Ishikawa (cell line): ENCODE measurements at regions not wholly inside any gene's neighbourhood (a gene's known extent, or its start where the extent isn't known, plus 50 kb on each side); places are given as distances from the start of the nearest gene placed in this dataset.

Experiments used
- CEBPB ChIP-seq: IDR thresholded peaks from 2 replicates; pipeline ENCODE4 v1.6.1; 2012
- CREB1 ChIP-seq: IDR thresholded peaks from 2 replicates; pipeline ENCODE4 v1.6.1; 2012; ENCODE audit warnings: low read depth
- EGR1 ChIP-seq: IDR thresholded peaks from 2 replicates; pipeline ENCODE4 v1.6.1; 2012
- EP300 ChIP-seq: IDR thresholded peaks from 2 replicates; pipeline ENCODE4 v1.6.1; 2012; ENCODE audit warnings: borderline replicate concordance
- FOXM1 ChIP-seq: IDR thresholded peaks from 2 replicates; pipeline ENCODE4 v1.6.1; 2012; ENCODE audit warnings: low read depth, borderline replicate concordance
- NFIC ChIP-seq: IDR thresholded peaks from 2 replicates; pipeline ENCODE4 v1.6.1; 2012
- RAD21 ChIP-seq: IDR thresholded peaks from 2 replicates; pipeline ENCODE4 v1.6.1; 2012; ENCODE audit warnings: low read depth
- TAF1 ChIP-seq: IDR thresholded peaks from 2 replicates; pipeline ENCODE4 v1.6.1; 2012; ENCODE audit warnings: low read depth, mild to moderate bottlenecking
- TCF12 ChIP-seq: IDR thresholded peaks from 2 replicates; pipeline ENCODE4 v1.6.1; 2012; ENCODE audit warnings: low read depth
- TEAD4 ChIP-seq: IDR thresholded peaks from 2 replicates; pipeline ENCODE4 v1.6.1; 2012
- YY1 ChIP-seq: IDR thresholded peaks from 2 replicates; pipeline ENCODE4 v1.6.1; 2012; ENCODE audit warnings: low read depth
- ZBTB7A ChIP-seq: IDR thresholded peaks from 2 replicates; pipeline ENCODE4 v1.6.1; 2012; ENCODE audit warnings: low read depth
- TF ChIP-seq, protein P1 (sequence below): IDR thresholded peaks from 2 replicates; pipeline ENCODE4 v1.6.1; 2012; ENCODE audit warnings: low read depth, mild to moderate bottlenecking
- TF ChIP-seq, protein P2 (sequence below): IDR thresholded peaks from 2 replicates; pipeline ENCODE4 v1.6.1; 2012
- TF ChIP-seq, protein P3 (sequence below): IDR thresholded peaks from 2 replicates; pipeline ENCODE4 v1.6.1; 2012

DNA sequence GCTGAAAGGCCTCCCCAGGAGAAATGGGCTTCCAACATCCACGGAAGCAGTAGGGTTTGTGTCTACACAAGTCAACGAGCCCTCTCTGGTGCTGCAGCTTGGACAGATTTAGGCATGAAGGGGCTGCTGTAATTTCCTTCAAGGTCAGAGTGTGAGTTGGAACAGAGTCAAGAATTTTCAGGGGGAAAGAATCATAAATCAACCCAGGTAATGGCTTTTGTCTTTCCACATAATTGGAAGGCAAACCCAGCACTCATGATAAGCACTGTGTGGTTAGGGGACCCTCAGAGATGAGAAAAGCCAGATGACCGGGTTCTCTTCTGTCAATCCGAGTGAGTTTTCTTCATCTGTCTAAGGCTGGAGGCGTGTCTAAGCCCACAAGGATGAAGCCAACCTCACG is 78.6 kb upstream of the MXRA5 start:
- no peak for TF ChIP-seq YY1
- TF ChIP-seq ZBTB7A: no peak
- TF ChIP-seq, protein P1, sequence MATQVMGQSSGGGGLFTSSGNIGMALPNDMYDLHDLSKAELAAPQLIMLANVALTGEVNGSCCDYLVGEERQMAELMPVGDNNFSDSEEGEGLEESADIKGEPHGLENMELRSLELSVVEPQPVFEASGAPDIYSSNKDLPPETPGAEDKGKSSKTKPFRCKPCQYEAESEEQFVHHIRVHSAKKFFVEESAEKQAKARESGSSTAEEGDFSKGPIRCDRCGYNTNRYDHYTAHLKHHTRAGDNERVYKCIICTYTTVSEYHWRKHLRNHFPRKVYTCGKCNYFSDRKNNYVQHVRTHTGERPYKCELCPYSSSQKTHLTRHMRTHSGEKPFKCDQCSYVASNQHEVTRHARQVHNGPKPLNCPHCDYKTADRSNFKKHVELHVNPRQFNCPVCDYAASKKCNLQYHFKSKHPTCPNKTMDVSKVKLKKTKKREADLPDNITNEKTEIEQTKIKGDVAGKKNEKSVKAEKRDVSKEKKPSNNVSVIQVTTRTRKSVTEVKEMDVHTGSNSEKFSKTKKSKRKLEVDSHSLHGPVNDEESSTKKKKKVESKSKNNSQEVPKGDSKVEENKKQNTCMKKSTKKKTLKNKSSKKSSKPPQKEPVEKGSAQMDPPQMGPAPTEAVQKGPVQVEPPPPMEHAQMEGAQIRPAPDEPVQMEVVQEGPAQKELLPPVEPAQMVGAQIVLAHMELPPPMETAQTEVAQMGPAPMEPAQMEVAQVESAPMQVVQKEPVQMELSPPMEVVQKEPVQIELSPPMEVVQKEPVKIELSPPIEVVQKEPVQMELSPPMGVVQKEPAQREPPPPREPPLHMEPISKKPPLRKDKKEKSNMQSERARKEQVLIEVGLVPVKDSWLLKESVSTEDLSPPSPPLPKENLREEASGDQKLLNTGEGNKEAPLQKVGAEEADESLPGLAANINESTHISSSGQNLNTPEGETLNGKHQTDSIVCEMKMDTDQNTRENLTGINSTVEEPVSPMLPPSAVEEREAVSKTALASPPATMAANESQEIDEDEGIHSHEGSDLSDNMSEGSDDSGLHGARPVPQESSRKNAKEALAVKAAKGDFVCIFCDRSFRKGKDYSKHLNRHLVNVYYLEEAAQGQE: no peak
- no peak for TF ChIP-seq EP300
- TF ChIP-seq, protein P2, sequence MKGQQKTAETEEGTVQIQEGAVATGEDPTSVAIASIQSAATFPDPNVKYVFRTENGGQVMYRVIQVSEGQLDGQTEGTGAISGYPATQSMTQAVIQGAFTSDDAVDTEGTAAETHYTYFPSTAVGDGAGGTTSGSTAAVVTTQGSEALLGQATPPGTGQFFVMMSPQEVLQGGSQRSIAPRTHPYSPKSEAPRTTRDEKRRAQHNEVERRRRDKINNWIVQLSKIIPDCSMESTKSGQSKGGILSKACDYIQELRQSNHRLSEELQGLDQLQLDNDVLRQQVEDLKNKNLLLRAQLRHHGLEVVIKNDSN: no peak
- TF ChIP-seq NFIC: no peak
- TF ChIP-seq, protein P3, sequence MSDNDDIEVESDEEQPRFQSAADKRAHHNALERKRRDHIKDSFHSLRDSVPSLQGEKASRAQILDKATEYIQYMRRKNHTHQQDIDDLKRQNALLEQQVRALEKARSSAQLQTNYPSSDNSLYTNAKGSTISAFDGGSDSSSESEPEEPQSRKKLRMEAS: no peak
- no peak for TF ChIP-seq CREB1

DNA sequence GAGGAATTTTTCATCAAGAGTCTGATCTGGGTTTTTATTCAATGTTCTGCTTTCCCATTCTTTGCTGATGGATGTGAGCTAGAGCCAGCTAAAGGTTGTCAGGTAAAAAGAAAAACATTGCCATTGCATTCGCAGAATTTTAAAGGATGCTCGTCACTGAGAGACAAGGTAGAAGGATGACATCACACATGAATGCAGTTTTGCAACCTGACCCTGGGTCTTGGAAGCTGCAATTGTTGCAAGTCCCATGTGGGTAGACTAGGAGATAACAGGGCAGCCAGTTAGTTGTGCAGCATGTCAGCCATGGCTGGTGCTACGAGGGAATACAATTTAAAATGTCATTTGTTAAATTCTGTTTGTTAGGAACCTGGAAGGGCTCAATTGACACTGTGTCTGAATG is 73.9 kb upstream of the MXRA5 start:
- TF ChIP-seq, protein P2: no peak

DNA sequence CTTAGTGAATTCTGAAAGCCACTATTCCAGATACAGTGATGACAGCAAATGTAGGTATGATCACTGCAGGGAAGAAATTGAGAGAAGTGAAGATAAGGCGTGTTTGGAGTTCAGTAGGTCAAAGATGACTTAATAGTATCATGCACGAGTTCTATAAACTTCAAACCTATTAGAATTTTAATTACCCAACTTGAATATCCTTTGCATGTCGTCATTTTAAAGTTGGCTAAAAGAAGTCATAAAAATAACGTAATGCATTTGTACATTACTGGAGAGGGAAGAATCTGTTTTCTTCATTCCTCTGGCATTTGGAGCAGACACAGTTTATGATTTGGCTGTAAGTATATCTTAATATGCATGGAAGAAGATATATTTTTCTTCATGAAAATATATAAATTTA is 68.6 kb upstream of the MXRA5 start:
- TF ChIP-seq NFIC (no peak), CEBPB (no peak), FOXM1 (no peak), TCF12 (no peak), CREB1 (no peak), EGR1 (no peak), TEAD4 (no peak), TAF1 (no peak), EP300 (no peak), YY1 (no peak), RAD21 (no peak), ZBTB7A (no peak)
- TF ChIP-seq, protein P1: no peak
- TF ChIP-seq, protein P2: no peak
- TF ChIP-seq, protein P3: no peak

DNA sequence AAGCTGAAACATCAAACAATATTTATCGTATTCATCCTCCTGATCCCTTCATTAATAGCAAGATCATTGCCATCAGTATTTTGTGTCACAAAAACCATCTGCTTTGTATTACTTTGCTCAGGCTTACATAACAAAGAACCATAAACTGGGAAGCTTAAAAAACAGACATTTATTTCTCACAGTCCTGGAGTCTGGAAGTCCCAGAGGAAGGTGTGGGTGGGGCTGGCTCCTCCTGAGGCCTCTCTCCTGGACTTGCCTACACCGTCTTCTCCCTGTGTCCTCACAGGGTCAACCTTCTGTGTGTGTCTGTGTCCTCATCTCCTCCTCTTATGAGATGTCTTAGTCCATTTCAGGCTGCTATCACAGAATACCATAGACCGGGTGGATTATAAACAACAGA is 61.3 kb upstream of the MXRA5 start:
- TF ChIP-seq FOXM1: no peak
- TF ChIP-seq, protein P1: no peak
- TF ChIP-seq, protein P3: no peak
- no peak for TF ChIP-seq EP300
- TF ChIP-seq NFIC: no peak
- no peak for TF ChIP-seq CREB1
- no peak for TF ChIP-seq ZBTB7A

DNA sequence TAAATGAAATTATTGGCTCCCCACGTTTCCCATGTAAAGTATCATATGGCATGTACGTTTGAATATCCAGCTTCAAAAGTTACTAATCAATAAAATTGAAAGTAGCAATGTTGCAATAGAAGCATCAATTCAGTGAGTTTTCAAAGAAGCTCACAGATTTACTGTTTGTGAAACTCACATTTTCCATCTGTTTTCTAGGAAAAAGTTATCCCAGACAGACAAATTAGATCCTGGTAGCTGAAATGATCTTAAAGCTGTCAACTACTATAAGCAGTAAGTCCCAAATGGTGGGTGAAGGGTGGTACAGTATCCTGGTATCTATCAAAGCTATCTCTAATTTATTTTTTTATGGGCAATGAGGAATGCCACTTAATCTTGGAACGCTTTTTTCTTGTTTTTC is 60.7 kb upstream of the MXRA5 start:
- TF ChIP-seq, protein P3: no peak
- TF ChIP-seq EGR1: no peak
- no peak for TF ChIP-seq CEBPB
- TF ChIP-seq, protein P1: no peak
- no peak for TF ChIP-seq EP300
- no peak for TF ChIP-seq YY1
- no peak for TF ChIP-seq NFIC
- no peak for TF ChIP-seq FOXM1
- no peak for TF ChIP-seq CREB1
- no peak for TF ChIP-seq TEAD4
- no peak for TF ChIP-seq ZBTB7A
- no peak for TF ChIP-seq TCF12
- TF ChIP-seq, protein P2: no peak
- TF ChIP-seq RAD21: no peak
- TF ChIP-seq TAF1: no peak
